Activated T-helper 1 cell treated with anti-CD3 and anti-CD28 coated beads, Interleukin-2, amount 50 U/mL, for 16 hours (primary cell): ENCODE measurements at regions not wholly inside any gene's neighbourhood (a gene's known extent, or its start where the extent isn't known, plus 50 kb on each side); places are given as distances from the start of the nearest gene placed in this dataset.
"Not testable (repeated sequence)": the region's sequence is repeated elsewhere in the genome, so short reads cannot be mapped to it uniquely, and the experiment has no call there.

Experiments
- DNase-seq, 2 donors: peaks; one replicate each; pipeline ENCODE4 v3.0.0-alpha.2; 2020; ENCODE audit warnings: low read depth in 1 of 2, low spot score in 1 of 2

GRCh38 chr22:27596133-27596870 is 205.3 kb downstream of the MN1 start:
- DNase-seq, result no peak

DNA sequence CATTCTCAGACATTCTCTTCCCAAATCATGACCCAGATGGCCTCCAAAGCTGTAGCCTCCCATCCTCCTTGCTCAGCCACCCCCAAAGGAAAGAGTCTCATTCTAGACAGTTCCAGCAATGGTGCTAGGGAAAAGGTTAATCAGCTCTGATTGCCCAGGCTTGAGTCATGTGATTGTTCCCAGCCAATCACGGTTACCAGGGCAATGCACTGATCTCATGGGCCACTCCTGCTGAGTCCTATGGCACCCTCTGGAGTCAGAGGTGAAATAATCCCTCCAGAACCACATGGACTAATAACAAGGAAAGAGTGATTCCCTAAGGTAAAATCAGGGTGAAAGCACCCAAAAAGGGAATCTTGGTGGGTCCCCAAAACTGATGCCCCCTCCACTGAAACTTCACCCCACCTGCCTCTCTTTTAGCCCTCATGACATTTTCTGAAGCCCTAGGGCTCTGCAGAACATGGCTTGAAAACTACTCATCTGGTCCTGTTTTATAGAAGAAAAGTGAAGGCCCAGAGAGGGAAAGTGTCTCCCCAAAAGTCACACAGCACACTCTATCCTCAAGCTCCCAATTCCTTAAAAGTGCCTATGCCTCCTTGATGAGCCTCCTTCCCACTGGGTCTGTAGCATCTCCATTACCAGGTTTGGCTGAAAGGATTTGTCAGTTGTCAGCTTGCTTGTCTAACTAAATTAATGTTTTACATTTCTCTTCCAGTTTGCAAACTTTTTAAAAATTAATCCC is 203.7 kb downstream of the MN1 start:
- DNase-seq, result no peak

- DNase-seq, result no peak
These were observed 202.8 kb downstream of the MN1 start for GRCh38 chr22:27598792-27599191.

- no peak for DNase-seq
These were observed 200.4 kb downstream of the MN1 start for GRCh38 chr22:27601195-27601594.

- DNase-seq, result no peak
These were observed 199.2 kb downstream of the MN1 start for GRCh38 chr22:27602390-27602789.

- no peak for DNase-seq
These were observed 198.3 kb downstream of the MN1 start for GRCh38 chr22:27603111-27603799.

GRCh38 chr22:27603800-27604144 is 197.8 kb downstream of the MN1 start:
- no peak for DNase-seq

GRCh38 chr22:27605390-27605789 is 196.2 kb downstream of the MN1 start:
- no peak for DNase-seq

DNA sequence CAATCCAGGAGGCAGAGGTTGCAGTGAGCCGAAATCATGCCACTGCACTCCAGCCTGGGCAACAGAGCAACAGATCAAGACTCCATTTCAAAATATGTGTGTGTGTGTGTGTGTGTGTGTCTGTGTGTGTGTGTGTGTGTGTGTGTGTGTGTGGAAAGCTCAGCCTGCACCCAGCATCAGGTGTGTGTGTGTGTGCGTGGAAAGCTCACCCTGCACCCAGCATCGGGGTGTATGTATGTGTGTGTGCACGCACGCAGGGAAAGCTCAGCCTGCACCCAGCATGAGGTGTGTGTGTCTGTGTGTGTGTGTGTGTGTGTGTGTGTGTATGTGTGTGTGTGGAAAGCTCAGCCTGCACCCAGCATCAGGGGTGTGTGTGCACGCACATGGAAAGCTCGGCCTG is 193.8 kb downstream of the MN1 start:
- DNase-seq, result not testable (repeated sequence)

DNA sequence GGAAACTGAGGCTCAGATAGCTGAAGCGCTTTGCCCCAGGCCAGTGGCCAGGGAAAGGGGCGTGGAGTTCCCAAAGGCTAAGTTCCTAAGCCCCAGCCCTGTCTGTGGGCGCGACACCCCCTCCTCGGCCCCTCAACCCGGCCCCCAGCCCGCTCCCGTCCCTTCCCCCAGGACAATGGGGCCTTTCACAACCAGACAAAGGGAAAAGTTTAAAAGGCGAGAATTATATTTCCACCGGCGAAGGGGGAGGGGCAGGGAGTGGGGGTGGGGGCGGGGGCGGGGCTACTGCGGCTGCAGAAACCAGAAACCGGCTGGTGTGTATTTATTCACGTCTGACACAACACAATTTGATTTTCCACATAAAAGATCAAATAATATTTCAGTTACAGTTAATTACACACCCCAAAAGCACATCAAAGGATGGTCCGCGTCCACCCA is 192.1 kb downstream of the MN1 start:
- DNase-seq, result no peak

DNA sequence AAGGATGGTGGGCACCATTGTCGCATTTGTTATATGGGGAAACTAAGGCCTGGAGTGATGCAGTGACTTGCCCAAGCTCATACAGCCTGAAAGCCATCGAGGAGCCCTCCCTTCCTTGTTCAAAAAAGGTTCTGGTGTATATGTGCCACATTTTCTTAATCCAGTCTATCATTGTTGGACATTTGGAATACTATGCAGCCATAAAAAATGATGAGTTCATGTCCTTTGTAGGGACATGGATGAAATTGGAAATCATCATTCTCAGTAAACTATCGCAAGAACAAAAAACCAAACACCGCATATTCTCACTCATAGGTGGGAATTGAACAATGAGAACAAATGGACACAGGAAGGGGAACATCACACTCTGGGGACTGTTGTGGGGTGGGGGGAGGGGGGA is 191.4 kb downstream of the MN1 start:
- DNase-seq, result not testable (repeated sequence)

DNA sequence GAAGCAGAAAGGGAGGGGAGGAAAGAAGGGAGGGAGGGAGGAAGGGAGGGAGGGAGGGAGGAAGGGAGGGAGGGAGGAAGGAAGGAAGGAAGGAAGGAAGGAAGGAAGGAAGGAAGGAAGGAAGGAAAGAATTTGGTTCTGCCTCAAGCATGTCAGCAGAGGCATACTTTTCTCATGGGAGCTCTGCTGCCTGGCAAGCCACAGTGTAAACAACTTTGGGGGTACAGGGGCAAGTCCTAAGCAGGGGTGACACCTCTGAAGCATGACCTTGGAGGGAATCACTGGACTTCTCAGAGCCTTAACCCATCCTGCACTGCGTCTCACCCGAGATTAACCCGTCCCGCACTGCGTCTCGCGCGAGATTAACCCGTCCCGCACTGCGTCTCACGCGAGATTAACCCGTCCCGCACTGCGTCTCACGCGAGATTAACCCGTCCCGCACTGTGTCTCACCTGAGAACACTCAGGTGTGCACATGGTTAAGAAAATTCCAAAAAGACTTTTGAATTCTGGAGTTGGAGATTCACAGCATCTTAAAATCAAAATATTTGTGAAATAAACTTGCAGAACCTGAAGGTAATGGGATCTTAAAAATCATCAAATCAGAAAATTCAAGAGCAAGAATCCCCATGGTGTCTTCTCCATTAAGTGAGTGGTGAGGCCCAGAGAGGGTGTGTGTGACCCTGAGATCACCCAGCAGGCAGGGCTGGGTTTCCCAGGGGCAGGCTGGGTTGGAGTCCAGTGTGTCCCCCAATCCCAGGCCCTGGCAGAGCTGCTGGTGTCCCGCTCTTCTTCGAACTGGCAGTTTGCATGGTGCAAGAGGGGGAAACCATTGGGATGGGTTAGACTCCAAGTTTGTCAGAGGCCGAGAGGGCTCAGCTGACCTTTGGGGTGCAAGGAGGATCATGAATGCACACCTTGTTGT is 190.4 kb downstream of the MN1 start:
- no peak for DNase-seq

GRCh38 chr22:27612115-27612514 is 189.4 kb downstream of the MN1 start:
- no peak for DNase-seq

- DNase-seq, result no peak
These were observed 188.2 kb downstream of the MN1 start for GRCh38 chr22:27613099-27614005.

DNA sequence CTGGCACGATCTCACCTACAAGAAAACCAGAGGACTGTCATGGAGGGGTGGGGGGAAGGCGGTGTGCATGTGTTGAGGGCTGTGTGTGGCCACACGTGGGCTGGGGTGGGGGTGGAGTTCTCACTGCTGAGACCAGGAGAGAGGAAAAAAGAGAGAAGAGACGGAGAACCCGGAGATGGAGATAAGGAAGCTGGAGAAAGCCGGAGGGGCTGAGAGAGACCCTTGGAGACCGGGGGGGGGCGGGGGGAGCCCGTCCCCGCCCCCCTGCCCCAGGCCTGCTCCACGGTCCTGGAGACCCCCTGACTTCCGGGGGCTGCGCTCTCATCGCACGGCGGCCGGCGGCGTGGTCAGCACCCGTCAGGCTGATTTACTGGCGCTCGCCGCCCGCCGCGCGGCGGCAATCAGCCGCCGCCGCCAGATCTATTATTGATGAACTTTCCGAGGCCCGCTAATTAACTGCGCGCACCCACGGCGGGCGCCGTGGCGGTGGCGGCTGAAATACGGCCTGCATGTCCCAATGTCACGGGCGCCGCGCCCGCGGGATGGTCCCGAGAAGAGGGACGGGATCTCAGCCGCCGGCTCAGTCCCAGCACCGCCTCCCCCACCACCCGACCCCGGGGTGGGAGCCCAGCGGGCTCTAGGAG is 187.4 kb downstream of the MN1 start:
- no peak for DNase-seq

- no peak for DNase-seq
These were observed 186.9 kb downstream of the MN1 start for GRCh38 chr22:27614650-27615007.

GRCh38 chr22:27615408-27615807 is 186.1 kb downstream of the MN1 start:
- no peak for DNase-seq

- no peak for DNase-seq
These were observed 185.5 kb downstream of the MN1 start for GRCh38 chr22:27616033-27616432.

DNA sequence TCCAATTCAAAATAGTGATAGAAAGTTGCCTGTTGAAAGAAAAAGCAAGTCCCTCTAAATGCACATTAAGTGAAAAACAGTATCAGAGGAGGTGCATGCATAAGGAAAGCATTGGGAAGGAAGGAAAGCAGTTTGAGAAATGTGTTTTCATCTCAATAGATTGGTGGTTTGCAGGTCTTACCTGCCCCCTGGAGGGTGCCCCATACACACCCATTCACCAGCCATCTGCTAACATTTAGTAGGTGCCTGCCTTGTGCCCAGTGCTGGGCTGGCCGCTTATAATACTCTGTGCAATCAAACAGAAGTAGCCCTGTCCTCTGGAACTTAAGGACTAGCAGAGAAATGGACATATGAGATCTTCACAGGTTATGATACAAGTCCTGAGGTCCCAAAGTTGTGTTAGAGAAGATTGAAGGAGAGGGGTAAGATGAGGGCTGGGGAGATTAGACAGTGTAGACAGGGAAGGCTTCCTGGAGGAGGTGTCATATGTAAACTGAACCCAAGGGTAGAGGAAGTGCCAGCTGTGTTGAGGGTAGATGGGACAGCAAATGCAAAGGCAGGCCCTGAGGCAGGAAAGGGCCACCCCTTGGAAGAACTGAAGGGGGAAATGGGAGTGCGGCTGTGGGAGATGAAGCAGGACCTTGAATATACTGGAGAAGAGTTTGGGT is 184.2 kb downstream of the MN1 start:
- no peak for DNase-seq
